ENCODE measurements at regions not wholly inside any gene's neighbourhood (a gene's known extent, or its start where the extent isn't known, plus 50 kb on each side); places are given as distances from the start of the nearest gene placed in this dataset.
"Not testable (repeated sequence)": the region's sequence is repeated elsewhere in the genome, so short reads cannot be mapped to it uniquely, and the experiment has no call there.

- no peak for DNase-seq
Observed at GRCh38 chr9:28378231-28378630, 805.0 kb upstream of the C9orf72 start.

- no peak for DNase-seq
Observed at GRCh38 chr9:28379082-28379481, 805.8 kb upstream of the C9orf72 start.

- DNase-seq, result no peak
Observed at GRCh38 chr9:28389411-28389810, 816.1 kb upstream of the C9orf72 start.

GRCh38 chr9:28394774-28395173, 821.5 kb upstream of the C9orf72 start:
- DNase-seq, result no peak

DNA sequence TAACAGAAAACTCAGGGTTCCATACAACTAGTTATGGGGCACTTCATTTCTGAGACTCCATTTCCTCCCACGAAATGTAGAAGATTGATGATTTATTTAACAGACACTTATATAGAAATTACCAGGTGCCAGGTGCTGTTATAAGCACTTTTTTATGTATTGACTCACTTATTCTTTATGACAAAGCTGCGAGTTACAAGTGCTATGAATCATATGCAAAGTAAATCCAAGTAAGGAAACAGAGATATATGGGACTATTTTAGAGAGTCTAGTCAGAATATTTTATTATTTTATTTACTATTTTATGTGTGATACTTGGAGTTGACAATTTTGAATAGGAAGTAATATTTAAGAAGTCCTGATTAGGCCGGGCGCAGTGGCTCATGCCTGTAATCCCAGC, 822.8 kb upstream of the C9orf72 start:
- no peak for DNase-seq

DNA sequence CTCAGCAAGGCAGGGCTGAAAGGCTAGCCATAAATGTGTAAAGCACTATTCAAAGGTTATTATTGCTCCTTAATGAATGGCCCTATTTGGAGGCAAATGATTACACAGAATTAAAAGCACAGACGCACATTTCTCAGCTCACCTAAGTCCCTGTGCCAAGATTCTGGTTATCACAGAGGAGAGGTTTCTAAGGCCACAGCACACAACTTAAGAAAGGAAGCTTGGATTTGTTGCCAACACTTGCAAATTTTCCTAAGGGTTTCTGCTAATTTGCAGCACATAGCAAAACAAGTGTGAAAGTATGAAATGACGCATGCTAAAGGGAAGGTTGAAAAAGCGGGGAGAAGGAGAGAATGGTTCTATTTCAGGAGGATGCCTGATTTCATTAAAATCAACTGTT, 834.1 kb upstream of the C9orf72 start:
- no peak for DNase-seq

DNA sequence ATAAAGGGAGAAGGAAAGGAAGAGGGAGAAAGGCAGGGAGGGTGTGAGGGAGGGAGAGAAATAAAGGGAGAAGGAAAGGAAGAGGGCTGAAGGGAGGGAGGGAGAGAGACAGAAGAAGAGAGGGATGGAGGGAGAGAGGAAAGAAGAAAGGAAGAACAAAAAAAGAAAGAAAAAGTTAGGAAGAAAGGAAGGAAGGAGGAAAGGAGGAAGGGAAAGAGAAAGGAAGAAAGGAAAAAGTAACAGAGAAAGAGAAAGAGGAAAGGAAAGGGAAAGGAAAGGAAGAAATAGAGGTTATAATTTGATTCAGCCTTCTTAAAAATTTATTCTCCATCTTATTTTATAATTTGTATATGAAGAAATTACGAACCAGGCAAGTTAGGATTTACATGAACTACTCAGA, 836.6 kb upstream of the C9orf72 start:
- no peak for DNase-seq

- no peak for DNase-seq
Observed at GRCh38 chr9:28410411-28410810, 837.1 kb upstream of the C9orf72 start.

- DNase-seq, result no peak
Observed at GRCh38 chr9:28413471-28413870, 840.2 kb upstream of the C9orf72 start.

GRCh38 chr9:28423255-28423654, 850.0 kb upstream of the C9orf72 start:
- no peak for DNase-seq

DNA sequence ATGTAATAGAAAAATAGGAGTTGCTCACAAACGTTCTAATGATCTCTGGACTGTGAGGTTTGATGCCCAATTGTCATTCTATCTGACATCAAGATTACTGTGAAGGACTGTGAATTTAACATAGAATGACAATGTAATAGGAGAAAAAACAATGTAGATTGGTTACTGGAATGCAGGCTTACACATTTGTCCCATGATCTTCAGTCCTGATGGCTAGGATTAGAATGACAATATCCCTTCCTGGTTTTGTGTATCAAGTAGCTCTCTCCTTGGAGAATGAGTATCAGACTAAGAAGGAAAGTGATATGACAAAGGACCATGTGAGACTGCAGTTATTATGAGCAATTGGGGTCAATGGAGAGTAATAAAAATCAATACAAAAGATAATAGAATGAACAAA, 862.2 kb upstream of the C9orf72 start:
- no peak for DNase-seq

- no peak for DNase-seq
Observed at GRCh38 chr9:28439688-28440087, 866.4 kb upstream of the C9orf72 start.

DNA sequence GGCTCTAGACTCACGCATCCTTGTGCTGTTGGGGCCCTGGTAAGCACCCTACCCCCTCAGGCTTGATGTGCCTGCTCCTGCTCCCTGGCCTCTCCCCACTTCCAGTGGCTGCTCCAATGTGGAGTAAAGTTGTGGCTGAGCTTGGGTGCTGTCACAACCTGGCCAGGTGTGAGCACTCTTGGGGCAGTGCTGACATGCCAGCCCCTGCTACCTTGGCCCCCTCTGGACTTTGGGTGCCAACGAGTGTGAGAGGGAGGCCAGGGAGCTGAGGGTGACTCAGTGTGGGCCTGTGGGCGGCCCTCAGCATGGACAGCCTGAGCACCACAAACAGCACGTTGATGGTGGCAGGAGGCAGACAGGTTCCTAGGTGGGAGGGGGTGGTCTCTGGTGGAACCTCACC, 870.2 kb upstream of the C9orf72 start:
- DNase-seq, result no peak

- no peak for DNase-seq
Observed at GRCh38 chr9:28444637-28445036, 871.4 kb upstream of the C9orf72 start.

DNA sequence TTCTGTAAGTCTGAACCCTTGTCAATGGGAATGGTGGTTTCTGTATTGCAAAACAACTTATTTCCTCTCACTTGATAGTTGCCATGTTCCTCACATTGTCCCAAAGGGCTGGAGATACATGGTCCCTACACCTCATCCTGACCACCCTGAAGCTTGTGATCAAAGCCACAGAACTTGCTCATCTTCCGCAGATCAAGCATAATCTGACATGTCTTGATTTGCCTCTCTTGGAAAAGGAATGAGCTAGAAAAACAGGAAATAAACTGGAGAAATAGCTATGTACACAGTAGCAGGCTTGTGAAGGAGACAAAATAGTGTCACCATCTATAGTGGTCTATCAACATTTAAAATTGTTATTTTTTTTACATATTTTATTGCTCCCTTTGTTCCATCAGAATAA, 871.9 kb upstream of the C9orf72 start:
- no peak for DNase-seq

DNA sequence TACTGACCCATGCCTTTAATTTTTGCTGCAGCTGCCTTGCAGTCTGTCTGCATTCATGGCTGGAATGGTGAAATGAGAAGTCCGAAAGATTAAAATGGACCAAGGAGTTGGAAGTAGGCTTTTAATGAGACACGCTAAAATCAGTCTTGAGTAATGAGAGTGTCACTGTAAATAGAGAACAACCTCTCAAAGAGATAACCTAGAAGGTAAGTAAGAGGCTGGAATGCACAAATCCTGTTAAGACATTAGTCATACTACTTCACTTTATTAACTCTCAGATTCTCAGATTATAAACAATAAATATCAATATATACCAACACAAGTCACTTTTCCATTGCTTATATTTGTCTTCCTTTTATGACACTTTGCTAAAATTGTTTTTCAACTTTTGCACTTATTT, 880.6 kb upstream of the C9orf72 start:
- DNase-seq, result no peak

DNA sequence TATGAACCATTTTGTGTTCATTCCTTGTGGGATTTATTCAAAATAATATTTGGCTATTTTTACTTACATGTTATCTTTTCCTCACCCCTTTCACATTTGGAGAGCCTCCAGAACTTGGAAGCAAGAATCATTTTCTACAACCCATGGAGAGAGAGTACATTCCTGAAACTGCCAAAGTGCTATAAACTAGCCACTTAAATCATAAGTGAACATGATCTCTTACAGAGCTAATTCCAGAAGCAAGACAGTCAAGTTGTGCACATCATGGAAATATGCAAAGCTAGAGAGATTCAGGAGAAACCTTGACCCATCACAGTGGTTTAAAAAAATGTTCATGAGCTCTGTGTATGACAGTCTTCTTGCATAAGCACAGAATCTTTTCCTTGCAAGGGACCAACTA, 883.6 kb upstream of the C9orf72 start:
- no peak for DNase-seq

DNA sequence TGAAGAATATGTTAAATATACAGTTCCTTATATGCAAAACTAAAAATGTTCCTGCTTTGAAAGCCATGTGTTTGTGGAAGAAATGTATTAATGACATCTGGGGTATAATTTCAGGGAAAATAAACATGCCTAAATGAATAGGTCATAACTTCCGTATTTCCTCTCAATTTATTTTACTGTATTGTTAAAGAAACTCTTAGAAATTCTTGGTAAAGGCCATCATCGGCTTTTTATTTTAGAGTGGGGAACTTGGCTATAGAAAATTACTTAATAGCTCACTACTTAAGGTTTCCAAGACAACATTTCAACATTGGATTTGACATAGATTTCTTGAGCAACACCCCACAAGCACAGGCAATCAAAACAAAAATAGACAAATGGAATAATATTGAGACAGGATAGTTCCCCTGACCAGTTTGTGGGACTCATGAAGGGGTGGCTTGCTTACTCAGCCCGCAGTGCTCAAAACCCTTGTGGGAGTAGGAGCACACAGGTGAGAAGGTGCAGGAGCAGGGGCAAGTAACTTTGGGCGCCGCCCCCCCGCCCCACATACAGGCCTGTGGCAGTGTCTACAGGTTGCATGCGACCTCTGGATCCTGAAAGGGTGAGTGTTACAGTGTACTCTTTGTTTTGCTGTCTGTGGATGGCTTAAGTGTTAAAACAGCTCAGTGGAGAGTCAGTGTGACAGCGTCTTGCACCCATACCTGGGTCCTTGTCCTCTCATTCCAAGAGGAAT, 891.4 kb upstream of the C9orf72 start:
- no peak for DNase-seq

- no peak for DNase-seq
Observed at GRCh38 chr9:28471261-28471660, 898.0 kb upstream of the C9orf72 start.

GRCh38 chr9:28487561-28487960, 914.3 kb upstream of the C9orf72 start:
- no peak for DNase-seq

DNA sequence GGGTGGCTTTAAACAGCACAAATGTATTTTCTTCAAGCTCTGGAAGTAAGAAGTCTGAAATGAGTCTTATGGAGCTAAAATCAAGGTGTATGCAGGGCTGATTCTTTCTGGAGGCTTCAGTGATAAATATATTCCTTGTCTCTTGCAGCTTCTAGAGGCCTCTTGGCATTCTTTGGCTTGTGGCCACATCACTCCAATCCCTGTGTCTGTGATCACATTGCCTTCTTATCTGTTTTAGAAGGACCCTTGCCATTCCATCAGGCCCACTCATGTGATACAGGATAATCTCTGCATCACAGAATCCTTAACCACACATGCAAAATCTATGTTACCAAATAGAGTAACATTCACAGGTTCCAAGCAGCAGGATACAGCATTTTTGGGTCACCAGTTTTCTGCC, 917.8 kb upstream of the C9orf72 start:
- DNase-seq, result no peak

- DNase-seq, result not testable (repeated sequence)
Observed at GRCh38 chr9:28498168-28498567, 924.9 kb upstream of the C9orf72 start.

- no peak for DNase-seq
Observed at GRCh38 chr9:28502189-28502588, 928.9 kb upstream of the C9orf72 start.

DNA sequence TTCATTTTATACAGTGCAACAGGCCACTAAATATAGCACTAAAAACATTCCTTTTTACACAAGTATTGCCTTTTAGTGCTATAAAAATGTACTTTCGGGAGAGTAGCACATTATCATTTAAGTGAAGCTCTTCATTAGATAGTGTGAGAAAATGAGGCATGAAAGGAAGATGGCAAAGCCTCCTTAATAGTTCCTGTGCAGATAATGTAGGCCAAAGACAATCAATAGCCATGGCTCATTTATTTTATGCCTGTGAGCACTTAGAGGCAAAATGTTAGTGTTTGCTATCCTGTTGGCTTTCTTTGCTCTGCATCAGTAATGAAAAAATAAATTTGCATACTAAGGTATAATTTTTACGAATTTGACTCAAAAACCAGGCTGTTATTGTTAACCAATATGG, 929.5 kb upstream of the C9orf72 start:
- no peak for DNase-seq

DNA sequence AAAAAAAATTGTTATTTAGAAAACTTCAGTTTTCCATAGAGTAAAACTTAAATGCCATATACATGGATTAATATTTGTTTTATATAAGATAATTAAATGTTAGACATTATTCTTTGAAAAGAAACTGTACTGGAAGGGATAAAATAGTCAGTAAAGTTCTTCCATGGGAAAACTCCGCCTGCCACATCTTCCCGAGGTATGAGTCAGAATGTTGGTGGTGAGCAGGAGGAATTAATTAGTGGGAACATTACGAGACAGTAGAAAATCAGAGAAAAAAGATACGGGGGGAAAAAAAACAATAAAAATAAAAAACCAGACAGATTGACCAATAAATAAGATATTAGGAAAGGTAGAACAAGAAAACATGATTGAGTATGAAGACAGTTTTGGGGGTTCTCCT, 930.3 kb upstream of the C9orf72 start:
- DNase-seq, result no peak

- DNase-seq, result no peak
Observed at GRCh38 chr9:28518439-28518838, 945.2 kb upstream of the C9orf72 start.

All from CD4-positive, alpha-beta T cell treated with Interleukin-17A for 1 hour (primary cell).